ENCODE measurements at regions not wholly inside any gene's neighbourhood (a gene's known extent, or its start where the extent isn't known, plus 50 kb on each side); places are given as distances from the start of the nearest gene placed in this dataset.

- DNase-seq (ENCODE audit: low read depth): no peak
- H3K4me3 ChIP-seq (ENCODE audit: low read depth, low read length): no peak overlapping the region
- TF ChIP-seq CTCF (IDR thresholded peaks at IDR 0.05; ENCODE audit: insufficient read depth, low read depth, low read length): no peak
These were observed 273.0 kb upstream of the CRY1 start for GRCh38 chr12:107366322-107366721.

- no peak for DNase-seq (ENCODE audit: low read depth)
- no peak overlapping the region for H3K4me3 ChIP-seq (ENCODE audit: low read depth, low read length)
- no peak for TF ChIP-seq CTCF (IDR thresholded peaks at IDR 0.05; ENCODE audit: insufficient read depth, low read depth, low read length)
These were observed 275.2 kb upstream of the CRY1 start for GRCh38 chr12:107368586-107368985.

- DNase-seq (ENCODE audit: low read depth): no peak
- TF ChIP-seq CTCF (IDR thresholded peaks at IDR 0.05; ENCODE audit: insufficient read depth, low read depth, low read length): no peak
- H3K4me3 ChIP-seq (ENCODE audit: low read depth, low read length): no peak overlapping the region
These were observed 275.7 kb upstream of the CRY1 start for GRCh38 chr12:107369006-107369405.

- no peak for DNase-seq (ENCODE audit: low read depth)
- H3K4me3 ChIP-seq (ENCODE audit: low read depth, low read length): no peak overlapping the region
- TF ChIP-seq CTCF (IDR thresholded peaks at IDR 0.05; ENCODE audit: insufficient read depth, low read depth, low read length): no peak
These were observed 276.3 kb upstream of the CRY1 start for GRCh38 chr12:107369679-107370078.

GRCh38 chr12:107372229-107372658 lies 278.9 kb upstream of the CRY1 start:
- no peak for TF ChIP-seq CTCF (IDR thresholded peaks at IDR 0.05; ENCODE audit: insufficient read depth, low read depth, low read length)
- H3K4me3 ChIP-seq (ENCODE audit: low read depth, low read length): no peak overlapping the region
- no peak for DNase-seq (ENCODE audit: low read depth)

- no peak for DNase-seq (ENCODE audit: low read depth)
- no peak for TF ChIP-seq CTCF (IDR thresholded peaks at IDR 0.05; ENCODE audit: insufficient read depth, low read depth, low read length)
- no peak overlapping the region for H3K4me3 ChIP-seq (ENCODE audit: low read depth, low read length)
These were observed 280.0 kb upstream of the CRY1 start for GRCh38 chr12:107373238-107373809.

Data from fibroblast of villous mesenchyme (primary cell).